ENCODE measurements at regions not wholly inside any gene's neighbourhood (a gene's known extent, or its start where the extent isn't known, plus 50 kb on each side); places are given as distances from the start of the nearest gene placed in this dataset.
"Not testable (repeated sequence)": the region's sequence is repeated elsewhere in the genome, so short reads cannot be mapped to it uniquely, and the experiment has no call there.

DNA sequence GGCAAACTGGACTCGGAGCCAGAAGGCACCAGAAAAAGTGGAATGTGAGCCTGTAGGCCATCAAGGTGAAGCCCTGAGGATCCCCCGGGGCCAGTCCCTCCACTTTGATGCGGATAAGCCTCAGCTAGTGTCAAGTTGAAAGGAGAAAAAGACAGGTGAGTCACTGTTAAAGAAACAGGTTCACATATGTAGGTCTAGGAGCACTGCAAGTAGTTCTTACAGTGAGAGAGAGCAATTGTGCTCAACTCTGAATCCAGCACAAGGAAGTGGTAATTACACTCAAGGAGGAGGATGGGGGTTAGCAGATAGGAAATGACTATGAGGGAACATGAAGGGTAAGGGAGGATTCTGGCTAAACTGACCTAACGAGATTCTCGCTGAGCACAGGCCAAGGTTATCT is 157.5 kb upstream of the PTPN20 start:
- not testable (repeated sequence) for H3F3A ChIP-seq (ENCODE audit: control insufficient read depth, insufficient read depth); H3K9me3 ChIP-seq (ENCODE audit: control insufficient read depth, insufficient read depth, low read length); H3K9me2 ChIP-seq (replicated peaks; ENCODE audit: control insufficient read depth, low read length); H3K4me1 ChIP-seq (ENCODE audit: control insufficient read depth, low read length); H3K4me2 ChIP-seq (ENCODE audit: low read length); H4K20me1 ChIP-seq (ENCODE audit: control insufficient read depth, insufficient read depth, low read depth, low read length); H3K36me3 ChIP-seq (ENCODE audit: control insufficient read depth, low read length); H3K27me3 ChIP-seq (ENCODE audit: control insufficient read depth, low read length); H3K27ac ChIP-seq (ENCODE audit: low read depth, low read length); H3K4me3 ChIP-seq (ENCODE audit: low read length); H3K79me2 ChIP-seq (ENCODE audit: control insufficient read depth, low read length)

DNA sequence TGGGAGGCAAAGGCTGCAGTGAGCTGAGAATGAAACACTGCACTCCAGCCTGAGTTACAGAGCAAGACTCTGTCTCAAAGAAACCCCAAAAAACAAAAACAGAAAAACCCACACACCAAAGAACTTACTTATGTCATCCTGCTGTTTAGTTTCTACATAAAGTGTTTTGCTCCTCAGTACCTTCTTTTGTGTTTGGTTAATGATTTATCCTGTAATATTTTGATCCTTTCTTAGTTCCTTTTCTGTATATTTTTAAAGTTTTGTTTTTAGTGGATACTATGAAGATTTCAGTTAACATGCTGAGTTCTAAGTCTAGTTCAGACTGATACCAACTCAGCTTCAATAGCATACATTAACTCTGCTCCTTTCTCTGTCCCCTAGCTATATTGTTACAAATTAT is 149.8 kb upstream of the PTPN20 start:
- not testable (repeated sequence) for H4K20me1 ChIP-seq (ENCODE audit: control insufficient read depth, insufficient read depth, low read depth, low read length); H3K4me3 ChIP-seq (ENCODE audit: low read length); H3F3A ChIP-seq (ENCODE audit: control insufficient read depth, insufficient read depth); H3K79me2 ChIP-seq (ENCODE audit: control insufficient read depth, low read length); H3K4me1 ChIP-seq (ENCODE audit: control insufficient read depth, low read length); H3K9me3 ChIP-seq (ENCODE audit: control insufficient read depth, insufficient read depth, low read length); H3K9me2 ChIP-seq (replicated peaks; ENCODE audit: control insufficient read depth, low read length); H3K27ac ChIP-seq (ENCODE audit: low read depth, low read length); H3K36me3 ChIP-seq (ENCODE audit: control insufficient read depth, low read length); H3K27me3 ChIP-seq (ENCODE audit: control insufficient read depth, low read length); H3K4me2 ChIP-seq (ENCODE audit: low read length)

- H3K4me2 ChIP-seq (ENCODE audit: low read length); H3F3A ChIP-seq (ENCODE audit: control insufficient read depth, insufficient read depth); H3K4me3 ChIP-seq (ENCODE audit: low read length); H3K9me3 ChIP-seq (ENCODE audit: control insufficient read depth, insufficient read depth, low read length); H3K36me3 ChIP-seq (ENCODE audit: control insufficient read depth, low read length); H3K4me1 ChIP-seq (ENCODE audit: control insufficient read depth, low read length); H3K27me3 ChIP-seq (ENCODE audit: control insufficient read depth, low read length); H3K79me2 ChIP-seq (ENCODE audit: control insufficient read depth, low read length); H3K9me2 ChIP-seq (replicated peaks; ENCODE audit: control insufficient read depth, low read length); H3K27ac ChIP-seq (ENCODE audit: low read depth, low read length); H4K20me1 ChIP-seq (ENCODE audit: control insufficient read depth, insufficient read depth, low read depth, low read length): not testable (repeated sequence)
These were observed 142.5 kb upstream of the PTPN20 start for GRCh38 chr10:46768515-46769291.

GRCh38 chr10:46773178-46773896 is 137.9 kb upstream of the PTPN20 start:
- not testable (repeated sequence) for H3K79me2 ChIP-seq (ENCODE audit: control insufficient read depth, low read length); H3K27me3 ChIP-seq (ENCODE audit: control insufficient read depth, low read length); H3K36me3 ChIP-seq (ENCODE audit: control insufficient read depth, low read length); H3F3A ChIP-seq (ENCODE audit: control insufficient read depth, insufficient read depth); H4K20me1 ChIP-seq (ENCODE audit: control insufficient read depth, insufficient read depth, low read depth, low read length); H3K4me2 ChIP-seq (ENCODE audit: low read length); H3K4me1 ChIP-seq (ENCODE audit: control insufficient read depth, low read length); H3K9me3 ChIP-seq (ENCODE audit: control insufficient read depth, insufficient read depth, low read length); H3K4me3 ChIP-seq (ENCODE audit: low read length); H3K9me2 ChIP-seq (replicated peaks; ENCODE audit: control insufficient read depth, low read length); H3K27ac ChIP-seq (ENCODE audit: low read depth, low read length)

DNA sequence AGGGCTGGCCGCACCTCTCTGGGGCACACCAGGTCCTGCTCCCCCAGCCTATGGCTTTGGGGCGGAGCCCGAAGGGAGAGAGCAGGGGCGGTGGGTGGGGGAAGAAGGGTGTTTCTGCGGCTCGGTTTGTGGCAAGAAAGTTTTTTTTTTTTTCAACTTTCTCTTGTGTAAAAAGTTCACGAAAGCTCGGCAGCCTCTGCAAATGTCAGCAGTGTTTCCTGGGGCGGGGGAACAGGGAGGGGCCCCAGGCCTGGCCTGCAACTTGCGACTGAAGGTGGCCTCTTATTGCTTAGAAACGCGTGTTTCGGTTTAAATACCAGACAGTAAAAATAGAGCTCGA is 137.4 kb upstream of the PTPN20 start:
- not testable (repeated sequence) for H3K4me2 ChIP-seq (ENCODE audit: low read length); H3K27me3 ChIP-seq (ENCODE audit: control insufficient read depth, low read length); H3K9me2 ChIP-seq (replicated peaks; ENCODE audit: control insufficient read depth, low read length); H4K20me1 ChIP-seq (ENCODE audit: control insufficient read depth, insufficient read depth, low read depth, low read length); H3F3A ChIP-seq (ENCODE audit: control insufficient read depth, insufficient read depth); H3K27ac ChIP-seq (ENCODE audit: low read depth, low read length); H3K4me1 ChIP-seq (ENCODE audit: control insufficient read depth, low read length); H3K79me2 ChIP-seq (ENCODE audit: control insufficient read depth, low read length); H3K36me3 ChIP-seq (ENCODE audit: control insufficient read depth, low read length); H3K9me3 ChIP-seq (ENCODE audit: control insufficient read depth, insufficient read depth, low read length); H3K4me3 ChIP-seq (ENCODE audit: low read length)

DNA sequence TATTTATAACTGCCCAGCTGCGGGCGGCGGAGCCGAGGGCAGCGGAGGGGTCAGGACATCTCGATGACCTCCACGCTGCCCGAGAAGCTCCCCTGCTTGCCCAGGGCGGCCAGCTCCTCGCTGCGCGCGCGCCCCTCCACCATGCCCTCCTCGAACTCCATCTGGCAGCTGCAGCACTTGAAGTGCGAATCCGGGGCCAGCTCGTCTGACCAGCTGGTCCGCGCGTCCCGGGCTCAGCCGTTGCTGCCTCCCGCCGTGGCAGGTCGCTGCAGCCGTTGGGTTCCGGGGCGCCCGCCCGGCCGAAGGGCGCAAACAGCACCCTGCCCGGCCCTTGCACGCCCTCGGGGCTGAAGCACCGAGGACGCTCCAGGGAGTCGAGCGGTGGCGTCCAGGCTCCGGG is 136.9 kb upstream of the PTPN20 start:
- not testable (repeated sequence) for H3K36me3 ChIP-seq (ENCODE audit: control insufficient read depth, low read length); H3K9me3 ChIP-seq (ENCODE audit: control insufficient read depth, insufficient read depth, low read length); H4K20me1 ChIP-seq (ENCODE audit: control insufficient read depth, insufficient read depth, low read depth, low read length); H3K27ac ChIP-seq (ENCODE audit: low read depth, low read length); H3K79me2 ChIP-seq (ENCODE audit: control insufficient read depth, low read length); H3K4me1 ChIP-seq (ENCODE audit: control insufficient read depth, low read length); H3K4me2 ChIP-seq (ENCODE audit: low read length); H3K27me3 ChIP-seq (ENCODE audit: control insufficient read depth, low read length); H3K9me2 ChIP-seq (replicated peaks; ENCODE audit: control insufficient read depth, low read length); H3F3A ChIP-seq (ENCODE audit: control insufficient read depth, insufficient read depth); H3K4me3 ChIP-seq (ENCODE audit: low read length)

DNA sequence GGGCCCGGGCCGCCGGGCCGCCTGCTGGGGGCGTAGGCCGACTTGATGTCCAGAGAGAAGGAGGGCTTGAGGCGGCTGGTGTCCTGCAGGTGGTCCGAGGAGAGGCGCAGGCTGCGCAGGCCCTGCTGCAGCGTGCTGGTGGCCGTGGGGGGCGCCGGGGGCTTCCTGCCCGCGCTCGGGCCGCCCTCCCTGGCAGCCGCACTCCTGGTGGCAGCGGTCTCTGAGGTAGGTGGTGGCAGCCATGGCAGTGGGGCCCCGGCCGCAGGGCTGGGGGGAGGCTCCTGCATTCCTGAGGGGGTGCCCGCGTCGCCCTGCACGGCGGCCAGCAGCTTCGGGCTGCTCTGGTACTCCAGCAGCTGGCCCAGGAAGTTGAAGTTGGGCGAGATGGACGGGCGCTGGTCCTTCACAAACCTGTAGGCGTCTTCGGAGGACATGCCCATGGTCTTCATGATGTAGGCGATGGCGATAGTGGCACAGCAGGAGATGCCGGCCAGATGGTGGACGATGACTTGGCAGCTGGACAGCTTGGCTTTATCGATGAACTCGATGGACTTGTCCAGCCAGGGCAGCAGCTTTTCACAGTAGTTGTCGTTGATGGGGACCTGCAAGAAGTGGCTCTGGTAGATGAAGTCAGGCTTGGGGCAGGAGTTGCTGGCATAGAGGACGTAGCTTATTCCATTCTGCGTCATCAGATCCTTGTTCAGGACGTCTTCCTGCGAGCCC is 136.1 kb upstream of the PTPN20 start:
- not testable (repeated sequence) for H3K79me2 ChIP-seq (ENCODE audit: control insufficient read depth, low read length); H3K4me3 ChIP-seq (ENCODE audit: low read length); H3K27ac ChIP-seq (ENCODE audit: low read depth, low read length); H3K36me3 ChIP-seq (ENCODE audit: control insufficient read depth, low read length); H3K4me2 ChIP-seq (ENCODE audit: low read length); H3K9me2 ChIP-seq (replicated peaks; ENCODE audit: control insufficient read depth, low read length); H3K9me3 ChIP-seq (ENCODE audit: control insufficient read depth, insufficient read depth, low read length); H3K27me3 ChIP-seq (ENCODE audit: control insufficient read depth, low read length); H4K20me1 ChIP-seq (ENCODE audit: control insufficient read depth, insufficient read depth, low read depth, low read length); H3F3A ChIP-seq (ENCODE audit: control insufficient read depth, insufficient read depth); H3K4me1 ChIP-seq (ENCODE audit: control insufficient read depth, low read length)

DNA sequence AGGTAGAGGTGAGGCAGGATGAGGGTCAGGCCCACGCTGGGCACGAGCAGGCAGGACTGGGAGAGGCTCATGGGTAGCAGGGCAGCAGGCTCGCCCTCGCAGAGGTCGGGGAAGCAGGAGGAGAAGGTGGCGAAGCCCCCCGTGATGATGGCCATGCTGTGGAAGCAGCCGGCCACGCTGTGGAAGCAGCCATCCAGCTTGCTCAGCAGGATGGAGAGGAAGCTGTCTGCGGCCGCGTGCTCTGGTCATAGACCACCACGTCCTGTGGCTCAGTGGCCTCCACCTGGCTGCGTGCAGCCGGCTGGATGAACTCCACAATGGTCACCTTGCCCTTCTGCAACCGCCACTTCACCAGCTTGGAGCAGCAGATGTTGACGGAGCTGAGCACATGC is 135.6 kb upstream of the PTPN20 start:
- not testable (repeated sequence) for H3K27ac ChIP-seq (ENCODE audit: low read depth, low read length); H3K79me2 ChIP-seq (ENCODE audit: control insufficient read depth, low read length); H3K4me2 ChIP-seq (ENCODE audit: low read length); H3F3A ChIP-seq (ENCODE audit: control insufficient read depth, insufficient read depth); H3K9me3 ChIP-seq (ENCODE audit: control insufficient read depth, insufficient read depth, low read length); H3K4me1 ChIP-seq (ENCODE audit: control insufficient read depth, low read length); H3K4me3 ChIP-seq (ENCODE audit: low read length); H4K20me1 ChIP-seq (ENCODE audit: control insufficient read depth, insufficient read depth, low read depth, low read length); H3K36me3 ChIP-seq (ENCODE audit: control insufficient read depth, low read length); H3K9me2 ChIP-seq (replicated peaks; ENCODE audit: control insufficient read depth, low read length); H3K27me3 ChIP-seq (ENCODE audit: control insufficient read depth, low read length)

All from DOHH2 (cell line).